Activated CD4-positive, alpha-beta T cell treated with anti-CD3 and anti-CD28 coated beads, Interleukin-2, amount 50 U/mL, for 48 hours (primary cell): ENCODE measurements at regions not wholly inside any gene's neighbourhood (a gene's known extent, or its start where the extent isn't known, plus 50 kb on each side); places are given as distances from the start of the nearest gene placed in this dataset.
A peak's percentile ranks its signal among the peaks of the same experiment; 100 is the strongest.
"Not testable (repeated sequence)": the region's sequence is repeated elsewhere in the genome, so short reads cannot be mapped to it uniquely, and the experiment has no call there.

ENCODE experiments used
- DNase-seq, 2 experiments: peaks; one replicate each; pipeline ENCODE4 v3.0.0-alpha.2; 2020

GRCh38 chr1:143572661-143573060, 399.1 kb downstream of the FAM72C start:
- DNase-seq: not testable (repeated sequence)

DNA sequence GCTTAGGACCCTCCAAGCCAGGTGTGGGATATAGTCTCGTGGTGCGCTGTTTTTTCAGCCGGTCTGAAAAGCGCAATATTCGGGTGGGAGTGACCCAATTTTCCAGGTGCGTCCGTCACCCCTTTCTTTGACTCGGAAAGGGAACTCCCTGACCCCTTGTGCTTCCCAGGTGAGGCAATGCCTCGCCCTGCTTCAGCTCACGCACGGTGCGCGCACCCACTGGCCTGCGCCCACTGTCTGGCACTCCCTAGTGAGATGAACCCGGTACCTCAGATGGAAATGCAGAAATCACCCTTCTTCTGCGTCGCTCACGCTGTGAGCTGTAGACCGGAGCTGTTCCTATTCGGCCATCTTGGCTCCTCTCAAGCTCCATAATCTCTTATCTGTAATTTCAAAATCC, 408.0 kb downstream of the FAM72C start:
- not testable (repeated sequence) for DNase-seq

DNA sequence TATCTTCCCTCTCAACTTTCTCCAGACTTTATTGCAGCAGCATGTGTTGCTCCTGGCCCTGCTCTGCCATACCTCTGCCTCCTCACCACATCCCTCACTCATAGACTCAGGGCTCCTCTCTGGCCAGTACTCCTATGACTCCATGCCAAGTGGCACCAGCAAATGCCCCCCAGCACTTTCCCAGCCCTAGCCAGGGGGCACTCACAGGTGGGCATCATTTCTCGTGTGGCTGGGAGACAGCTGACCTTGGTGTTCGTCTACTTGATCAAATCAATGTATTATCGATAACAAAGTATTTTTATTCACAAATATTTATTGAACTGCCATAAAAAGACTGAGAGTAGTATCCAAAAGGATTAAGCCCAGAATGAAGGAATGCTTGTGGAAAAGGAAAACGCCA, 418.2 kb downstream of the FAM72C start:
- no peak for DNase-seq

DNA sequence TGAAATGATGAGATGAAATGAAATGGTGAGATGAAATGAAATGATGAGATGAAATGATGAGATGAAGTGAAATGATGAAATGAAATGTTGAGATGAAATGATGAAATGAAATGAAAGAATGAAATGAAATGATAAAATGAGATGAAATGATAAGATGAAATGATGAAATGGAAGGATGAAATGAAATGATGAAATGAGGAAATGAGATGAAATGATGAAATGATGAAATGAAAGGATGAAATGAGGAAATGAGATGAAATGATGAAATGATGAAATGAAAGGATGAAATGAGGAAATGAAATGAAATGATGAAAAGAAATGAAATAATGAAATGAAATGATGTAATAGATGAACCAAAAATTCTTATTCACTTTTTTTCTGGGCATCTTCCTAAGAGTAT, 467.1 kb downstream of the FAM72C start:
- DNase-seq: not testable (repeated sequence)

DNA sequence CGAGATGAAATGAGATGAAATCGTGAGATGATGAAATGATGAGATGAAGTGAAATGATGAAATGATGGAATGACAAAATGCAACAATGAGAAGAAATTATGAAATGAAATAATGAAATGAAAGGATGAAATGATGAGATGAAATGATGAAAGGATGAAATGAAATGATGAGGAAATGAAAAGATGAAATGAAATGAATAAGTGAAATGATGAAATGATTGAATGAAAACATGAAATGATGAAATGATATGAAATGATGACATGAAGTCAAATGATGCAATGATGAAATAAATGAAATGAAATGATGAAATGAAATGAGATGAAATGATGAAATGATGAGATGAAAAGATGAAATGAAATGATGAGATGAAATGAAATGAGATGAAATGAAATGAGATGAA, 467.7 kb downstream of the FAM72C start:
- not testable (repeated sequence) for DNase-seq

DNA sequence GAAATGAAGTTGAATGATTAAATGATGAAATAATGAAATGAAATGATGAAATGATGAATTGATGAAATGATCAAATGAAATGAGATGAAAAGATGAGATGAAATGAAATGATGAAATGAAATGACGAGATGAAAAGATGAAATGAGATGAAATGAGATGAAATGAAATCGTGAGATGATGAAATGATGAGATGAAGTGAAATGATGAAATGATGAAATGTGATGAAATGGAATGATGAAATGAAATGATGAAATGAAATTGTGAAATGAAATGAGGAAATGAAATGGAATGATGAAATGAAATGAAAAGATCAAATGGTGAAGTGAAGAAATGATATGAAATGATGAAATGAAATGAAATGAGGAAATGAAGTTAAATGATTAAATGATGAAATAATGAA, 468.7 kb downstream of the FAM72C start:
- not testable (repeated sequence) for DNase-seq

DNA sequence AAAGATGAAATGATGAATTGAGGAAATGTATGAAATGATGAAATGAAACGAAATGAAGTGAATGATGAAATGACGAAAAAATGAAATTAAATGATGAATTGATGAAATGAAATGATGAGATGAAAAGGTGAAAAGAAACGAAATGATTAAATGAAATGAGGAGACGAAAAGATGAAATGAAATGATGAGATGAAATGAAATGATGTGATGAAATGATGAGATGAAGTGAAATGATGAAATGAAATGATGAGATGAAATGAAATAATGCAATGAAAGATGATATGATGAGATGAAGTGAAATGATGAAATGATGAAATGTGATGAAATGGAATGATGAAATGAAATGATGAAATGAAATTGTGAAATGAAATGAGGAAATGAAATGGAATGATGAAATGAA, 469.7 kb downstream of the FAM72C start:
- DNase-seq: not testable (repeated sequence)

DNA sequence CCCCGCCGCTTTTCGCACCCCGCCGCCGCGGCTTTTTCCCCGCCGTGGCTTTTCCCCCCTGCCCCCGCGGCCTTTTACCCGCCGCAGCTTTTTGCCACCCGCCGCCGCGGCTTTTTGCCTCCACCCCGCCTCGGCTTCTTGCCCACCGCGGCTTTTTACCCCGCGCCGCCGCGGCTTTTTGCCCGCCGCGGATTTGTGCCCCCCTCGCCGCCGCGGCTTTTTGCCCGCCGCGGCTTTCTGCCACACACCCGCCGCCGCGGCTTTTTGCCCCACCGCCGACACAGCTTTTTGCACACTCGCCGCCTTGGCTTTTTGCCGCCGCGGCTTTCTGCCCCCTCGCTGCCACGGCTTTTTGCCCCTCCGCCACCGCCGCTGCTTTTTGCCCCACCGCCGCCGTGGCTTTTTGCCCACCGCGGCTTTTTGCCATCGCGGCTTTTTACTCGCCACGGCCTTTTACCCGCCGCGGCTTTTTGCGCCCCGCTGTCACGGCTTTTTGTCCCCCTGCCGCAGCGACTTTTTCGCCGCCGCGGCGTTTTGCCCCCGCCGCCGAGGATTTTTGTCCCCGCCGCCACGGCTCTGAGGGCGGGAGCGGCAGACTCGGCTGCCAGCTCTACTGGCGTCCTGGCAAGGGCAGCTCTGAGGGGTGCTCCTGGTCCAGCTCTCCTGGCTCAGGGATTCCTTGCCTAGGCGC, 473.6 kb downstream of the FAM72C start:
- peak in 1 of 2 experiments; percentile 1 for DNase-seq

DNA sequence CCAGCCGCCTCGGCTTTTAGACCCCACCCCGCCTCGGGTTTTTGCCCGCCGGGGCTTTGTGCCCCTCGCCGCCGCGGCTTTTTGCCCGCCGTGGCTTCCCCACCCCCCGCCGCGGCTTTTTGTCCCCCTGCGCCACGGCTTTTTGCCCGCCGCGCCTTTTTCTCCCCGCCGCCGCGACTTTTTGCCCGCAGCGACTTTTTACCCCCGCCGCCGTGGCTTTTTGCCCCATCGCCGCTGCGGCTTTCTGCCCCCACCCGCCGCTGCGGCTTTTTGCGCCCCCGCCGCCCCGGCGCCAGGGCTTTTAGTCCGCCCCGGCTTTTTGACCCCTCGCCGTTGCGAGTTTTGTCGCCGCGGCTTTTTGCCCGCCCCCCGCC, 474.4 kb downstream of the FAM72C start:
- DNase-seq: no peak

- not testable (repeated sequence) for DNase-seq
These were observed 475.0 kb downstream of the FAM72C start for GRCh38 chr1:143496526-143497373.
